ENCODE measurements at regions not wholly inside any gene's neighbourhood (a gene's known extent, or its start where the extent isn't known, plus 50 kb on each side); places are given as distances from the start of the nearest gene placed in this dataset.

- no peak for TF ChIP-seq POLR2A (IDR thresholded peaks at IDR 0.05; ENCODE audit: low read depth, low read length)
- no peak for TF ChIP-seq GATA2 (IDR thresholded peaks at IDR 0.05; ENCODE audit: insufficient read depth, insufficient read length, low read depth, low read length)
- no peak for TF ChIP-seq MYC (IDR thresholded peaks at IDR 0.05; ENCODE audit: low read depth, low read length)
- TF ChIP-seq CTCF (IDR thresholded peaks at IDR 0.05; ENCODE audit: extremely low read depth in 1 of 2, insufficient read depth in 1 of 2, low read depth in 1 of 2, low read length in 2 of 2) = no peak
- TF ChIP-seq MAX (IDR thresholded peaks at IDR 0.05; ENCODE audit: insufficient read depth, insufficient read length) = no peak
- no peak for TF ChIP-seq EZH2 (IDR thresholded peaks at IDR 0.05; ENCODE audit: borderline replicate concordance, low read depth, low read length, severe bottlenecking)
- no peak for TF ChIP-seq POLR2AphosphoS5 (IDR thresholded peaks at IDR 0.05; ENCODE audit: insufficient read depth, low read depth, low read length)
- no peak for TF ChIP-seq JUN (IDR thresholded peaks at IDR 0.05; ENCODE audit: borderline replicate concordance, insufficient read depth, insufficient read length, low read depth)
- TF ChIP-seq FOS (IDR thresholded peaks at IDR 0.05; ENCODE audit: borderline replicate concordance, insufficient read depth, low read length) = no peak
- ChIA-PET CTCF (no interaction called here), POLR2A (no interaction called here)
- Histone ChIP-seq H3K36me3 (ENCODE audit: control insufficient read depth in 2 of 2, extremely low read depth in 1 of 2, insufficient read depth in 2 of 2, low read length in 2 of 2) (no peaks in the 10 kb centered on the region), H3K9me1 (replicated peaks; ENCODE audit: control insufficient read depth, extremely low read depth, insufficient read depth, low read length) (no peaks in the 10 kb centered on the region), H3K27ac (ENCODE audit: insufficient read depth, low read depth, low read length) (no peak overlapping the region), H3K4me3 (replicated peaks in 1 of 3; ENCODE audit: insufficient read depth in 1 of 3, low read depth in 1 of 3, low read length in 3 of 3) (no peak overlapping the region), H3K9ac (replicated peaks; ENCODE audit: extremely low read depth, insufficient read depth, low read length) (no peak overlapping the region), H3K4me2 (ENCODE audit: insufficient read depth, low read length) (no peak overlapping the region), H3K27me3 (ENCODE audit: control insufficient read depth in 2 of 2, insufficient read depth in 2 of 2, low read length in 2 of 2) (no peaks in the 10 kb centered on the region), H3K9me3 (replicated peaks; ENCODE audit: control insufficient read depth, insufficient read depth, low read length) (no peaks in the 10 kb centered on the region), H3K79me2 (ENCODE audit: control insufficient read depth, insufficient read depth, low read length) (no peaks in the 10 kb centered on the region), H4K20me1 (replicated peaks; ENCODE audit: control insufficient read depth, extremely low read depth, insufficient read depth, low read length) (no peaks in the 10 kb centered on the region), H2AFZ (ENCODE audit: low read depth, low read length) (no peak overlapping the region), H3K4me1 (ENCODE audit: control insufficient read depth, extremely low read depth, insufficient read depth, low read length) (no peaks in the 10 kb centered on the region)
- dilution Hi-C loops (cut with MboI; ENCODE audit: extremely low pct_ligation_motif_present, low sequenced_read_pairs) = no loop called here
- intact Hi-C loops (cut with micrococcal nuclease) = no loop called here
- FAIRE-seq = no peak
- no peak for DNase-seq (ENCODE audit: low read depth, low spot score)
- no TSS peak for BruUV-seq (replicated peaks)
Observed at GRCh38 chr13:64332048-64332447, 2898.1 kb downstream of the PCDH9 start.

All from endothelial cell of umbilical vein (primary cell).